Astrocyte of the spinal cord (primary cell): ENCODE measurements at regions not wholly inside any gene's neighbourhood (a gene's known extent, or its start where the extent isn't known, plus 50 kb on each side); places are given as distances from the start of the nearest gene placed in this dataset.

Experiments
- DNase-seq: peaks from one replicate; pipeline ENCODE4 v3.0.0; 2011; ENCODE audit warnings: low read depth, low spot score
- H3K4me3 ChIP-seq: 2 replicates; pipeline ENCODE4 v1.5.1; 2011; ENCODE audit warnings: low read depth, mild to moderate bottlenecking, low read length, moderate library complexity
- in situ Hi-C: cut with HindIII; loops from 2 replicates; pipeline ENCODE4 v1.10.0; 2017; ENCODE audit warnings: low sequenced_read_pairs
- TF ChIP-seq, protein P1 (sequence below): IDR thresholded peaks from 2 replicates; pipeline ENCODE4 v1.5.1; 2012; ENCODE audit warnings: low read depth, mild to moderate bottlenecking, low read length, inconsistent platforms

DNA sequence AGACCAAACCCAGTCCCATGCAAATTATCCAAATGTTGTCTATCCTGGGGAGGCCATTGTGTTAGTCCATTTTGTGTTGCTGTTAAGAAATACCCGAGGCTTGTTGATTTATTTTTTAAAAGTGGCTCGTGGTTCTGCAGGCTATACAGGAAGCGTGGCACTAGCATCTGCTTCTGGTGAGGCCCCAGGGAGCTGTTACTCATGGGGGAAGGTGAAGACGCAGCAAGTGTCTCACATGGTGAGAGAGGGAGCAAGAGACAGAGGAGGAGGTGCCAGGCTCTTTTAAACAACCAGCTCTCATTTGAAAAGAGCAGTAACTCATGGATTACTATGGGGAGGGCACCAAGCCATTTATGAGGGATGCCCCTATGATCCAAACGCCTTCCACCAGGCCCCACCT is 80.3 kb upstream of the ARL4C start:
- in situ Hi-C loops = no loop called here
- DNase-seq = no peak
- no peak overlapping the region for H3K4me3 ChIP-seq
- TF ChIP-seq, protein P1, sequence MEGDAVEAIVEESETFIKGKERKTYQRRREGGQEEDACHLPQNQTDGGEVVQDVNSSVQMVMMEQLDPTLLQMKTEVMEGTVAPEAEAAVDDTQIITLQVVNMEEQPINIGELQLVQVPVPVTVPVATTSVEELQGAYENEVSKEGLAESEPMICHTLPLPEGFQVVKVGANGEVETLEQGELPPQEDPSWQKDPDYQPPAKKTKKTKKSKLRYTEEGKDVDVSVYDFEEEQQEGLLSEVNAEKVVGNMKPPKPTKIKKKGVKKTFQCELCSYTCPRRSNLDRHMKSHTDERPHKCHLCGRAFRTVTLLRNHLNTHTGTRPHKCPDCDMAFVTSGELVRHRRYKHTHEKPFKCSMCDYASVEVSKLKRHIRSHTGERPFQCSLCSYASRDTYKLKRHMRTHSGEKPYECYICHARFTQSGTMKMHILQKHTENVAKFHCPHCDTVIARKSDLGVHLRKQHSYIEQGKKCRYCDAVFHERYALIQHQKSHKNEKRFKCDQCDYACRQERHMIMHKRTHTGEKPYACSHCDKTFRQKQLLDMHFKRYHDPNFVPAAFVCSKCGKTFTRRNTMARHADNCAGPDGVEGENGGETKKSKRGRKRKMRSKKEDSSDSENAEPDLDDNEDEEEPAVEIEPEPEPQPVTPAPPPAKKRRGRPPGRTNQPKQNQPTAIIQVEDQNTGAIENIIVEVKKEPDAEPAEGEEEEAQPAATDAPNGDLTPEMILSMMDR = no peak

DNA sequence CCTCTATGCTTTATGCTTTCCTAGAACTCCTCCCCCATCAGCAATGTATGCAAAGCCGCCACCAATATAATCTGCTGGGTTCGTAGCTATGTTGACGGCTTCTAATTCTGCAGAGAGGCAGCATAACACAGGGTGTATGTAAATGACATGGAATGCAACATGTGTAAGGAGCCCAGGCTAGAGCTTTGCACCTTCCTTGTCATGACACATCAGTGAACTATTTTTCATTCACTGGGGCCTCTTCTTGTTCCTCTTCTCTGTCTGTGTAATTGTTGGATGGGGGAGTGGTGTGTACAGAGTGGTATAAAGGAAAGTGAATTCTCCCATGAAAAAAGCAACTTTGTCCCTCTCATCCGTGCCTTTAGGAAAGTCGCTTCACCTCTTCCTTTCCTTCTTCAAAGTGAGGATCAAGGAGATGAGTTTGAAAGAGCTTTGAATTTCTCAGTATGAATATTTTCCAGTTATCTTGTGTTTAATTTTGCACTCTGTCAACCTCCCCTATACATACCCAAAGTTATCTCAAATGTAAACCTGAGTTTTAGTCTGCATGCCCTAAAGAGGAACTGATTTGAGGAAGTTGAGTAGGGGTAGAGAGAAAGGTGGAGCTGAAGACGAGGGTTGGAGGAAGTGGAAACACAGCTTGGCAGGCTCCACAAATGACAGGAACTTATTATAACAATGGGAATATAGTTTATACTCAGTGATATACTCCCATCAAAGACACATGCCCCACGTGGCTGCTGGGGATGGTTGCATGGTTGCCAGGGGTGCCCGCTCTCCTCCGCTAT is 74.9 kb upstream of the ARL4C start:
- TF ChIP-seq, protein P1 = no peak
- no peak overlapping the region for H3K4me3 ChIP-seq
- in situ Hi-C loops = no loop called here
- no peak for DNase-seq

DNA sequence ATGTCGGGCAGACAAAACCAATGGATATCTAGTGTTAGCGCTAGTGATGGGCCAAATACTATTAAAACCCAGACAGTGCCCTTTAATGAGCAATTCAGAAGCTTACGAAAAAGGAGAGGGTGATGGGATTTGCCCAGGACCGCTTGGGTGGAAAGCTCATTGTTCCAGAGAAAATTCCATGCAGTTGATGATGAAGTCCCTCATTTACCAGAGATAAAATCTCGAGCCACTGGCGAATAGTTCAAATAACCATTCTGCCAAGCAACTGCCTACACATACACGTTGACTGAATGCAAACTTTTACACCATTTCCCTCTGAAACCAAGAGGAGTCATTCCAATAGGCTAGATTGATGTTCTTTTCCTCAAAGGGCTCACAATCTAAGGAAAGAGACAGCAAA is 73.6 kb upstream of the ARL4C start:
- in situ Hi-C loops = no loop called here
- no peak overlapping the region for H3K4me3 ChIP-seq
- no peak for DNase-seq
- TF ChIP-seq, protein P1 = no peak

DNA sequence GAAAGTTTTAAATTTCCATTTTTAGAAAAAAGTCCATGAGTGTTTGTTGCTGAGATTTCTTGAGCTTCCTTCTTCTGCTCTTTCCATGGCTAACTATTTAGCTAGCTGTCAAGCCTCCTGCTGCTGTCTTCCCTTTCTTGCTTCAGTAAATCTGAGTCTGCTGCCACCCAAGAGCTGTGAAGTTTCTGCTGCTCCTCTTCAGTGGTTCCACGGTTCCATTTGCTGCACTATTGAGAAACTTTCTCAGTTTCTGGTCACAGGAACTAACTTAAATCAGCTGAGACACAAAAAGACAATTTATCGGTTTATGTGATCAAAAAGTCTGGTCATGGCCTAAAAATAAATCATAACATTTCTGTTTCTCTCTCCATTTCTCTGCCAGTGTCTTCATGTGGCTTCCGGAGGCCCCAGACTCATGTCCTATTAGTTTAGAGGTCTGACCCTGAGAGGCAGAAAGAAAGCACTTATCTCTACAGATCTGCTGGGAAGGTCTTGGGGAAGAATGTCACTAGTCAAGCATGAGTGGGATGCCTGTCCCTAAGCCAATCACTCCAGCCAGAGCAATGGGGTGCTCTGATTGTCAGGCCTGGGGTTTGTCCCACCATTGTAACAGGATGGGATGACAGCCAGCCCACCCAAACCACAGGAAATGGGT is 73.0 kb upstream of the ARL4C start:
- TF ChIP-seq, protein P1 = no peak
- H3K4me3 ChIP-seq = no peak overlapping the region
- in situ Hi-C loops = no loop called here

DNA sequence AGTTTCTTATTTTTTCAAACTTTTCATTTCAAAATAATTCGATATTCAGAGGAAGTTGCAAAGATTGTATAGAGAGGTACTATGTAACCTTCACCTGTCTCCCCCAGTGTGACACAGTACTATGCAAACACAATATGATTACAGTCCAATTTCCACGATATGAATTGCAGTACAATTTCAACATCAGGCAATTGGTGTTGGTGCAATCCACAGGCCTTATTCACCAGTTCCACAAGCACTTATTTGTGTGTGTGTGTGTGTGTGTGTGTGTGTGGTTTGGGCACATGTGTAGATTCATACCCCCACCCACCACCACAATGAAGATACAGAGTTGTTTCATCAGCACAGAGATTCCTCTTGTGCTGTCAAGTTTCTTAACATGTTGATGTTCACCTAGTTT is 69.7 kb upstream of the ARL4C start:
- DNase-seq = no peak
- in situ Hi-C loops = no loop called here
- H3K4me3 ChIP-seq = no peak overlapping the region
- TF ChIP-seq, protein P1 = no peak

More for the DNA sequence above, 73.0 kb upstream of the ARL4C start:
- no peak for DNase-seq

DNA sequence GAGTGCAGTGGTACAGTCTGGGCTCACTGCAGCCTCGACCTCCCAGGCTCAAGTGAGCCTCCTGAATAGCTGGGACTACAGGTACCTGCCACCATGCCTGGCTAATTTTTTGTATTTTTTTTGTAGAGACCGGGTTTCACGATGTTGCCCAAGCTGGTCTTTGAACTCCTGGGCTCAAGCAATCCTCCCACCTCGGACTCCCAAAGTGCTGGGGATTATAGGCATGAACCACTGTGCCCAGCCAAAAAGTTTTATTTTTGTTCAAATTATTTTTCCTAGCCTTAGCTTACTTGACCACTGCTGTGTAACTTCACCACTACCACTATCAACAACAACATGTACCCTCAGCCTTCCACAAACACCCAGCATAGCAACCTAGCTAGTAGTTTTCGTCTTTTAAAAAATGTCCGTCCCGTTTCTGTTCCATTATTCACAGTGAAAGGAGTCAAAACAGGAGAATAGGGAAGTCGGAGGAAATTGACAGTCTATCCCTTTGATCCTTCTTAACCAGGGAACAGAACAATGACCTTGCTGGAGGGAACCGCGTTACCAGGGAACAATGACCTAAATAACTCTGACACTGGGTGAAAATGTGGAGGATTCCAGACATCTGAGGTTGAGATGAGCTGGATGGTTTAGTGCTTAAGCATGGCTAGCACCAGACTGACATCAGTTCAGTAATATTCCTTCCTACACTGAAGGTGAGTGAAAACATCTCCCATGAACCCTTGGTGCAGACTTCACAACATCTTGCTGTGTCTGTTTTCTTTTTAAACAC is 69.2 kb upstream of the ARL4C start:
- no peak overlapping the region for H3K4me3 ChIP-seq
- DNase-seq = no peak
- in situ Hi-C loops = no loop called here
- TF ChIP-seq, protein P1 = no peak
